HUDEP-2 (cell line): ENCODE measurements at regions not wholly inside any gene's neighbourhood (a gene's known extent, or its start where the extent isn't known, plus 50 kb on each side); places are given as distances from the start of the nearest gene placed in this dataset.
"Not testable (repeated sequence)": the region's sequence is repeated elsewhere in the genome, so short reads cannot be mapped to it uniquely, and the experiment has no call there.

Experiments used
- DNase-seq, 76 experiments: peaks; one replicate each; lab custom pipeline; 2025; ENCODE audit not compliant: unreplicated experiment in 76 of 76; lab: John Stamatoyannopoulos, UW

DNA sequence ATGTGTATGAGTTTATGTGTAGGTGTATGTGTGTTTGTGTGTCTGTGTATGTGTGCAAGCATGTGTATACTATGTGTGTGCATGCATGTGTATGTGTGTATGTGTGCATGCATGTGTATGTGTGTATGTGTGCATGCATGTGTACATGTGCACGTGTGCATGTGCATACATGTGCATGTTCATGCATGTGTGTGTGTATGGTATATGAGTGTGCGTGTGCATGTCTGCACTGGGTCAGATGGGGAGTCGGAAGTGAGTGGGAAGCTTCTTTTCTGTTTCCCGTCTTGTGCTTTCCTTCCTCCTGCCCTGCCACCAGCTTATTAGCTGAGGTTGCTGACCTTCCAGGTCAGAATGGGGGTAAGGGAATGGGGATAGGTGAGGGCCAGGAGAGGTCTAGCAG lies 174.7 kb downstream of the MAP2K4 start:
- no peak for DNase-seq

DNA sequence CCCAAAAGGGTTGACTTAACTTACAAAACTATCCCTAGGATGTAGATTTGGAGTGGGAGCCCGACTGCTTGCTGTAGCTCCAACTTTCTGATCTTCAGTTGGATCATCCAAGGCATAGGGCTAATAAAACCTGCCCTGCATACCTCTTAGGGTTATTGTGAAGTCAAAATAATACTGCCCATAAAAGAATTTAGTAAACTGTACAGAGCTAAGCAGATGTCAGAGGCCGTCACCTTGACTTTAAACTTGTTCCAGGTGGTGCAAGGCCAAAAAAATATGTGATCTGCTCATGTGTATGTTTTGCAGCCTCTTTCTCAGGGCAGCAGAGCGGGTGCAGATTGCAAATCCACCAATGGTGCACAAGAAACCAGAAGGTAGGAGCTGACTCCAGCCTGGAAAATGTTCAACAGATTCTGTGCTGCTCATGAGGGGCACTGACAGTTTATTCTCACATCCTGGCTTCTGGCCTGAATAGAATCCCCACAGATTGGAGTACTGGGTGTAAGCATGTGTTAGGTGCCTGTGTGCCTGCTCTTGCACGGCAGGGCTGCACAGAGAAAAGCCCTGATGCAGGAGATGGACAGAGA lies 180.7 kb downstream of the MAP2K4 start:
- no peak for DNase-seq

DNA sequence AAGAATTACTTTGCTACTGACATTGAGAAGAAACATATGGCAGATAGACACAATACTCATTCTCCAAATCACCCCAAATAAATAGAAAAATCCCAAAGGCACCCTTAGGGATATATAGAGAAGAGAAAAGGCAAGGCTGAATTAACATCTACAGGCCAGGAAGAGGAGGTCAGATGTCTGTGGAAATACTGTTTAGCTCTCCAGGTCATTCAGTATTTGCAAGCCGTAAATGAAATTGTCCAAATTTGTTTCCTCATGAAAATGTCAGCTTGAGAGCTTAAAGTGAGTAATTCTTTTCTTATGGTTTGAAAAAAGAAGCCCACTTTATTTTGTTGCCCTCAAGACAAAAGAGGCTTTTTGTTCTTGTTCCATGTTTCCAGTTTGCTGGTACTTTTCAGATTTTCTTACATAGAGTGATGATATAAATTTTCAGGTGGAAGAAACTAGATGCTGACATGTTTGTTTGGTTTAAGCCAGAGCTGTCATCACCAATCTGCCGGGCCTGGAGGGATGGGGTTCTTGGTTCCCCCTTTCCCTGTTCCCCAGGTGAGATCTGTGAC lies 189.0 kb downstream of the MAP2K4 start:
- DNase-seq: no peak

DNA sequence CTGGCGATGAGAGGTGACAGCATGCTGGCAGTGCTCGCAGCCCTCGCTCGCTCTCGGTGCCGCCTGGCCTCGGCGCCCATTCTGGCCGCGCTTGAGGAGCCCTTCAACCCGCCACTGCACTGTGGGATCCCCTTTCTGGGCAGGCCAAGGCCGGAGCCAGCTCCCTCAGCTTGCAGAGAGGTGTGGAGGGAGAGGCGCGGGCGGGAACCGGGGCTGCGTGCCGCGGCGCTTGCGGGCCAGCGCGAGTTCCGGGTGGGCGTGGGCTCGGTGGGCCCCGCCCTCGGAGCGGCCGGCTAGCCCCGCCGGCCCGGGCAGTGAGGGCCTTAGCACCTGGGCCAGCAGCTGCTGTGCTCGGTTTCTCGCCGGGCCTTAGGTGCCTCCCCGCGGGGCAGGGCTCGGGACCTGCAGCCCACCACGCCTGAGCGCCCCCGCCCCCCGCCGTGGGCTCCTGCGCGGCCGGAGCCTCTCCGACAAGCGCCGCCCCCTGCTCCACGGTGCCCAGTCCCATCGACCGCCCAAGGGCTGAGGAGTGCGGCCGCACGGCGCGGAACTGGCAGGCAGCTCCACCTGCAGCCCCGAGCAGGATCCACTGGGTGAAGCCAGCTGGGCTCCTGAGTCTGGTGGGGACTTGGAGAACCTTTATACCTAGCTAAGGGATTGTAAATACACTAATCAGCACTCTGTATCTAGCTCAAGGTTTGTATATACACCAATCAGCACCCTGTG lies 200.2 kb downstream of the MAP2K4 start:
- not testable (repeated sequence) for DNase-seq

DNA sequence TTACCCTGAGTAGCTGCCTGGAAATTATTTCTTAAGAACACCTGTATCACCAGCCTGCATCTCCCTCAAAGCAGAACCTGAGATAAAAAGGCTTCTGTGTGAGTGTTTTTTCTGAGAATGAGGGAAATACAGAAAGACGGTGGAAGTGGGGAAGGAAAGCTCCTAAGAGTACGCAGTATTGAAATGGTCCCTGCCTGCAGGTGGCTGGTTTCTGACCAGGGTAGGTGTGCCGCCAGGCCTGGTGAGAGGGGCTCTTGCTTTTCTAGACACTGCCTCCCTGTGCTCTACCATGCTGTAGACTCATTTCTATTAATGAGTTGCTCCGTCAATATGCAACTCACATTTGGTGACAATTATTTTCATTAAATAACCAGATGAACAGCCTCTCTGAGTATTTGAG lies 201.7 kb downstream of the MAP2K4 start:
- DNase-seq: no peak

DNA sequence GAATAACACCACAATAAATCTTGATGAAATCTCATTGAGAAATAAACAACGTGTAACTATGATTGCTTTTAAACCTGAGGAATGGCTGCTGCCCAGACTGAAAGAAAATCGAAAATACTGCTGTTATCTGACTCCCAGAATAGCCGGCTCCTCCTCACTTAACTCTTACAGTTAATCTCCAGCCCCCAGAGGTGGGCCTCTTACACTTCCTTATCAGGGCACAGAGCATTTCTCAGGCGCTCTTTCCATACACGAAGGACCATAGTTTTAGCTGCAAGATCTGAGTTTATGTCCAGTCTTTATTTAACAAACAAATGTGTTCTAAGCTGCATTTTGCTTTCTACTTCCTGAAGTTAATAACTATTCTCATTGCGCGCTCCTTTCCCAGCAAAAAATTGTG lies 206.9 kb downstream of the MAP2K4 start:
- peak in 4 of 76 experiments; percentile 2 to 12 (median 6) for DNase-seq

DNA sequence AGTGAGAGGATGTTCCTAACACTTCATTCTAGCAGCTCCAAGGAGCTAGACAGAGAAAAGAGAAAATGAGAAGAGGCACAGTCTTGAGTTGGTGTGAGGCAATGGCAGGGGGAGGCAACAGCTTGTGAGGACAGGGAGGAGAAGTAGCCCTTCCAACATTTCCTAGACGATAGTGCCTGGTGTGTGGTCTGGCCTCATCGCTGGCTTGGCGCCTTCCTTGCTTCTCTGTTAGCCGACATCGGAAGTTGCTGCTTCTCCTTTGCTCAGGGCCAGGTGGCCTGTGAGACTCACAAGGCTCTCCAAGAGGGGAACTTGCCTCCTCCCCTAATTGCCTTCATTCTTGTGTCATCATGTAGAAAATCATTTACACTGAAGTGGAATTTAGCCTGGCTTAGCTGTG lies 208.7 kb downstream of the MAP2K4 start:
- DNase-seq: no peak

DNA sequence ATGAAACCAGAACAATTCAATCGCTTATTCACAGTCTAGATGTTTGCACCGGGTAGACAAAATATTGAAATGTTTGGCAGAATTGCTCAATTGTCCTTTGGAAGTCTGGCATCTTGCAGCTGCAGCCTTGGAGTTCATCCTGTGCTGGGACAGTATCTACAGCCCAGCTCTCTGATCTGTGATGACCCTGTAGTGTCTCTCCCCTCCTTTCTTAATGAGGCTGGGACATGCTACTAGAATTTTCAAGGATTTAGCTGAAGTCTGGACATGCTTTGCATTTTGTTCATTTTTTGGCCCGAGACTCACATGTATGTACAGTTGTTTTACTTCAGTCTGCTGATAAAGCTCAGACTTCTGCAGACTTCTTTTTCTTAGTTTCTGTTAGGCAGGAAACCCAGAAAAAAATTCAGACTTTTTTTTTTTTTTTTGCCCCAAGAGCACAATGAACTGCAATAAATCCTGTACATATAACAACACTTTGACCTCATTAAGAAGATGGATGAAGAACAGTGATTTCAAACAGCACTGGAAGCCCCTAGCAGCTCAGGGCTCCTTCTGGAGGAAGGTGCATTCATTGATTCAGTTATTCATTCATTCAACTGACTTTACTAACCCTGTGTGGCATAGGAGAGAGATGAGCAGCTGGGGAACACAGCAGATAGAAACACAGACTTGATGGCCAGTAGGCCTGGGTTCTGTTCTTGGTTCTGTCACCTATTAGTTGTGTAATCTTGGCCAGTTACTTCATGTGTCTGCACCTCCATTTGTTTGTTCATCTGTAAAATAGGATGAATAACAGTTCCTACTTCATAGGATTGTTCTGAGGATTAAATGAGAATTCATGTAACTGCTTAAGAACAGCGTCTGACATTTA lies 210.0 kb downstream of the MAP2K4 start:
- DNase-seq: no peak

DNA sequence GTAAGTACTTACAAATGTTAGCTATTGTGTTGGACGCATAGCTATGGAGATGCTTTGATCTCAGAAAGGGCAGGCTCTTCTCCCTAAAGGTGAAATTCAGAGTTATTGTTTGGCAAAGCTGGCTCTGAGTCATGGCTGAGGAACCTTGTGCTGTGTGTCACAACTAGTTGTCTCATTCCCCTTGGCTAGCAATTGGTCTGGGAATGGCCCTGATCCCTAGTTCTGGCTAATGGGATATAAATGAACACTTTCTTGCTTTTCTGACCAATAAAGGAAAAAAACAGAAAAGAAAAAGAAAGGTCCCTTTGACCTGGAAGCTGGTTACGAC lies 210.6 kb downstream of the MAP2K4 start:
- no peak for DNase-seq

DNA sequence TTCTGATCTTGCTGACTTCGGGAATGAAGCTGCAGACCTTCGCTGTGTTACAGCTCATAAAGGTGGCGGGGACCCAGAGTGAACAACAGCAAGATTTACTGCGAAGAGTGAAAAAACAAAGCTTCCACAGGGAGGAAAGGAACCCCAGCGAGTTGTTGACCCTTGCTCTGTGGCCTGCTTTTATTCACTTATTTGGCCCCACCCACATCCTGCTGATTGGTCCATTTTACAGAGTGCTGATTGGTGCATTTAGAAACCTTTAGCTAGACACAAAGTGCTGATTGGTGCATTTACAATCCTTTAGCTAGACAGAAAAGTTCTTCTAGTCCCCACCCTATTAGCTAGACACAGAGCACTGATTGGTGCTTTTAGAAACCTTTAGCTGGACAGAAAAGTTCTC lies 218.3 kb downstream of the MAP2K4 start:
- not testable (repeated sequence) for DNase-seq

DNA sequence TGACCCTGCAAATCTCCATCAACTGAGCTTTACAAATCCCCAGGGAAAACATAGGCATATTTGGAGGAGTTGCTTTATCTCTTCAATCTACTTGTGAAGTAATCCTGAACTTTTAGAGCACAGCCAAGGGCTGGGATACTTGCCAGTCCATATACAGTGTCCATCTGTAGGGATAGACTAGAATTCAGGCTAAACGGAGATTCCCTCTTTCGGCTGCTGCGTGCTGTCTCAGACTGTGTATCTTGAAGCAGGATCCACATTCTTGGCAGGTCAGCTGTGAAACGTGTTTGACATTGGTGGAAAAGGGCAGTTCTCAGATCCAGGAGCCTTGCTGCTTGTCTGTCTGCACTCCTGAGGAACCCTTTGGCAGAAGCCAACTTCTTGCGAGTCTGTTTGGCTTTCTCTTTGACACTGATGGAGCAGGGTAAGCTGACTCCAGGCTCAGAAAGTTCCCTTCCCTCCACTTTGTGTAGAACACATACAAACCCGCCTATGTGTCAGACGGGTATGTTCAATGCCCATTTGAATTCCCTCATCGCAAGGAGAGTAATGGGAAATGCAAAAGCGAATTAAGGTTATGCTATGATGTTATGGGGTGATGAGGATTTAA lies 221.8 kb downstream of the MAP2K4 start:
- no peak for DNase-seq

DNA sequence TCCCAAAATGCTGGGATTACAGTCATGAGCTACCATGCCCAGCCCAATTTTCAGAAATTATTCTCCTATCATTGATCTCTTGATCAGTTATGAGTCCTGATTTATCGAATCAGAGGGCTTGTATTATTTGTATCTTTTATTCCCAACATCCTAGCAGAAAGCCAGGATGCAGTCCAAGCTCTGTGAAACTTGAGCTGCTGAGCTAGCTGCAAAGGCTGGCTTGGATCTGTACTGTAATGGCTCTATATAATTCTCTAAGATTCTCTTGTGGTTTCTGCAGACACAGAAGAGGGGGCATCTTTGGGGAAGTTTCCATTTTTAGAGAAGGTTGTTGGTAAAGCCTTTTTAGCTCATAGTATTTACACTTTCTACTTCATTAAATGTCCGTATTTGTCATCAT lies 227.1 kb downstream of the MAP2K4 start:
- DNase-seq: no peak

DNA sequence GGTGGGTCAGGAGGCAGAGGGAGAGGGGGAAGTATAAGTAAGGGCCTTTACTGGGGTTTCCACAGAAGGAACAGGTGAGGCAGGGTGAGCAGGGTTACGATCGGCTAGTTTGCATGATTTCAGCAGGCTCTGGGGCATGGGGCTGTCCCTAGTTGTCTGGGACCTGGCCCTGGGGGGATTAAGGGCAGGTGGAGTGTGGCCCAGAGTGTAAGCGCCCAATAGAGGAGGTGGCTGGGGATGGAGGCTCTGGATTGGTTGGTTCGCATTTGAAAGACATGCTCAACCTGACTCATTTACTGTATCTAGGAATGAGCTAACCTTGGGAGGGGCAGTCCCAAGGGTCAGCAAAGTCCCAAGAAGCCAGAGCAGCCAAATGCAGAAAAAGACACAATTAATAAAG lies 230.3 kb downstream of the MAP2K4 start:
- no peak for DNase-seq

DNA sequence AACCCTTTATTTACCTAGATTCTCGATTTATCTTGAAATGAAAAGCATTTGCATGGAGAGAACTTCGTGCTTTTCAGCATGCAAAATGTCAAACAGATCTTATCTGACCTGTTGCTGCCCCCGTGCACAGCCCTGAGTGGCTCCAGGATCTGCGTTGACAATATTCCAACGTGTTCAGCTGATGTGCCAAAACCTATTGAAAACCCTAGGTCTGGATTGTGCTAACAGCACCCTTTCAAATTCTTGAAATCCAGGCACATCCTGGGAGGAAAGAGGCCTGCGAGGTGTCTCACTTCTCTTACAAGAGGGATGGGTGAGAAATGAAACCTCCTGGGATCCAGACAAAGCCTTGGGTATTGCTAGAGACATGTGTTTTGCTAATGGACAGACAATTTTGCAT lies 231.8 kb downstream of the MAP2K4 start:
- DNase-seq: no peak

DNA sequence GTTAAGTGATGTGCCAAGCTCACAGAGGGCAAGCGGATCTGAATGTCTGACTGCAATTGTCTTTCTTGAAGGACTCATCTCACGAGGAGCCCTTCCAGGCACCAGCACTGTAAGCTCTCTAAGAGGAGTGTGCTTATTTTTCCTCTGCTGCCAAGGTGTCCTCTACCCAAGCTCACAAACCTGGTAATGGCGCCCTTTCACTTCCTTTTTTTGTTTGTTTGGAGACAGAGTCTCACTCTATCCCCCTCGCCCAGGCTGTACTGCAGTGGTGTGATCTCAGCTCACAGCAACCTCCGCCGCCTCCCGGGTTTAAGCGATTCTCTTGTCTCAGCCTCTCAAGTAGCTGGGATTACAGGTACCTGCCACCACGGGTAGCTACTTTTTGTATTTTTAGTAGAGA lies 233.8 kb downstream of the MAP2K4 start:
- DNase-seq: no peak

DNA sequence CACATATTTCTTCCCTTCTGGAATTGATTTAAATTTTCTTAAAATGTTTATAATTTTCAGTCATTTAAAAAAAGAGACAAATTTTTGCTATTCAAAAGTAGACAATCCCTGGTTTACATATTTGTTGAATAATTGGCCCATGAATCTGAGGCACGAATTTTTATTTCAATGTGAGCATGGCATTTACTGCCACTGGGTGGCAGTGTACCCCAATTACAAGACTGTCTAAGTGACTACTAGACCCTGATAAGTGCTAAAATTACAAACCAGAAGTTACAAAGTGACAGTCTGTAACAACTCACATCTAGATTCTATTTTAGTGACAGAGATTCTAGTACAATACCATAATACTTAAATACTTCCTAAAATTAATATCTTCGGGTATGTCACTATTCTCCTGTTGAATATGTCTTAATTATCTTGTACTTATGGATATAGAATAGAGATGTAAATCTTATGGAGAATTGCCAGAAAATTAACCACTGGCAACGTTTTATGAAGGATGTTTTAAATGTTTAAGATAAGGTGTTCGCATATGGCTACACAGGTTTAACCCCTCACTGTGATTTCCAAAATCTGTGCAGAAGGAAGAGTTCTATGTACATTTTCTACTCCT lies 235.8 kb downstream of the MAP2K4 start:
- peak in 17 of 76 experiments; percentile 1 to 41 (median 14) for DNase-seq

DNA sequence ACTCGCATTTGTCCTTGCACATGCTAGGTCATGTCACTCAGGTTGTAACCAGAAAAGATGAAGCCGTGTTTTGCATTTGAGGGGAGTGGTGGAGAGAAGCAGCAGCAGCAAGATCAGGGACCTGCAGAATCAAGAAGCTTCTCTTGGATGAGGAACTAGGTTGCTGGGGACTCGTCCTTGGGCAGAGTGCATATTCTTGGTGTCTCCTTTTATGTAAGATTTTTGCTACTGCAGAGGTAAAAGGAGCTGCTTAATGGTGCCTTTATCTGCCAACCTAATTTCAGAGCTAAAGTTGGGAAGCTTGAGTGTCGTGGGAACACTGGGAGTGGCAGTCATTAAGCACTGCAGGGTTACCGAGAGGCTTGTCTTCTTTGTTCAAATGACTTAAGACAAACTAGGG lies 236.5 kb downstream of the MAP2K4 start:
- DNase-seq: no peak

DNA sequence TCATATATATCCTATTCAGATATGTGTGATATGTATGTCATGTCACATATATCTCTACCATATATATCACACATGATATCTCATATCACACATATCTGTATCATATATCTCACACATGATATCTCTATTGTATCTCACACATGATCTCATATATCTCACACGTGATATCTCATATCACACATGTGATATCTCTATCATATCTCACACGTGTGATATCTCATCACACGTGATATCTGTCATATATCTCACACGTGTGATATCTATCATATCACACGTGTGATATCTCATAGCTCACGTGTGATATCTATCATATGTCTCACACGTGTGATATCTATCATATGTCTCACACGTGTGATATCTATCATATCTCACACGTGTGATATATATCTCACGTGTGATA lies 240.7 kb downstream of the MAP2K4 start:
- DNase-seq: no peak

DNA sequence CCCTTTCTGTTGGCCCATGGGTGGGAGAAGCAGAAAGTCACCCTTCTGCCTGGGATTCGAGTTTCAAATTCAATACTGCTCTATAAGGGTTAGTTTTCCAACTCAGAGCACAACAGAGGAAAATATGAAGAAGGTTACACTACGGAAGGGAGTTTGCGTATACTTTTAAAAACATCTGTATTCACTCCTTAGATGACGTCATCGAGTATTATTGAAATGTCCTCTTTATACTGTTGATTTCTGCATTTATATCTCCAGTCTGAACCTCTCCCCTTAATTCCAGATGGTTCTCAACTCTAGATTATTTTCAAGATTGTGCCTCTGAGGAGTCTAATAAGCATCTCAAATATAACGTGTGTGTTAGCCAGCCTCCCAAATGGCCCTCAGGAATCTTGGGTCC lies 249.1 kb downstream of the MAP2K4 start:
- DNase-seq: no peak

DNA sequence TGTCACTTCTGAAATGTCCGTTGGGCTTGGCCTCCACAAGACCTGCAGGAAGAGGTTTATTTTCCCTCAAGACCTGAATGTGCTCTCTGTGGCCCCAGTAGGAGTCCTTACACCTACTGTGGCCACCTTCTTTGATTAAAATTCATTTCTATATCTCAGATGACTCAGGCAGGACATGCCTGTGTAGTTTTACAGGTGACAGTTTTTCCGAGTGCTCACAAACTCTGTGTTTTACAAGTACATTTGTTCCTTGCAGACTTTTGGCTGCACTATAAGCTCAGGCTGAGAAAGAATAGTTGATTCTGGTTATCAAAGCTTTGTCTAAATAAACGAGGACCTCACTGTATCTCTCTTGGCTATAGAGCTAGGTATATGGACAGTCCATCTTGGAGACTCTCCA lies 257.1 kb downstream of the MAP2K4 start:
- DNase-seq: no peak

DNA sequence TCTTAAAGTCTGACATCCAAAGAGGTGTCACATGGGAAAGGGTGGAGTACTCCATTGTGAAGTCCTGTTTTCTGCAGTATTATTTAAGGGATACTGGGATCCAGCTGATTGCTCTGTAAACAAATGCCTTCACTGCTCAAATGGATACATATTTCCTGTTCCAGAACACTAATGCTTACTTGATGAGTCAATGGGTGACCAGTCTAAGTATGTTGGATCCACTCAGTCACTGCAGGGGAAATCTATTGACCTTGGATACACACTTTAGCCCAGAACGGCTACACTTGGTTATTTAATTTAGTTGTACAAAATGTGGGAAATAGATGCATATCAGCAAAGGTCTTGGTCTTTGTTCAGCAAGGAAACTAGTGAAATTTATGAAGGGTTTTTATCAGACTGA lies 261.4 kb downstream of the MAP2K4 start:
- DNase-seq: no peak
